Gastrocnemius medialis (tissue), 4 donors: ENCODE measurements at regions not wholly inside any gene's neighbourhood (a gene's known extent, or its start where the extent isn't known, plus 50 kb on each side); places are given as distances from the start of the nearest gene placed in this dataset.

ENCODE experiments used
- CTCF ChIP-seq, 5 experiments: fragments of 450-650 bp in 3 of 5; fragments of 200-600 bp in 2 of 5; sonication (generic) in 2 of 5; IDR thresholded peaks in 4 of 5; conservative IDR thresholded peaks in 1 of 5; 1 replicate in 4 of 5; 2 replicates in 1 of 5; pipeline ENCODE4 v1.5.1; 2016 to 2019; ENCODE audit warnings: antibody characterized with exemption in 5 of 5, mild to moderate bottlenecking in 3 of 5, moderate library complexity in 3 of 5
- POLR2A ChIP-seq, 2 donors: fragments of 450-650 bp; IDR thresholded peaks; one replicate each; pipeline ENCODE4 v1.6.1; 2017; ENCODE audit warnings: antibody characterized with exemption in 2 of 2, mild to moderate bottlenecking in 2 of 2, moderate library complexity in 2 of 2

- TF ChIP-seq CTCF (IDR thresholded peaks at IDR 0.05 in 4 of 5, conservative IDR thresholded peaks at IDR 0.05 in 1 of 5) = no peak
- no peak for TF ChIP-seq POLR2A (IDR thresholded peaks at IDR 0.05)
Observed at GRCh38 chr3:31307131-31307785, 225.5 kb upstream of the STT3B start.
